ENCODE measurements at regions not wholly inside any gene's neighbourhood (a gene's known extent, or its start where the extent isn't known, plus 50 kb on each side); places are given as distances from the start of the nearest gene placed in this dataset.

- no peak overlapping the region for H2BK5ac ChIP-seq (ENCODE audit: low read depth, low read length)
- no peak for FAIRE-seq
Measured at GRCh38 chr3:76206346-76206745, 421.0 kb upstream of the ZNF717 start.

More at GRCh38 chr3:76206346-76206745, 421.0 kb upstream of the ZNF717 start:
- H3K23ac ChIP-seq (ENCODE audit: insufficient read length) = no peak overlapping the region
- H3K79me2 ChIP-seq (ENCODE audit: control insufficient read depth in 1 of 2, insufficient read depth in 2 of 2, low read length in 2 of 2) = no peaks in the 10 kb centered on the region
- no peak overlapping the region for H2BK12ac ChIP-seq (ENCODE audit: low read depth, low read length)
- CTCF ChIA-PET (ENCODE audit: partially characterized antibody) = no interaction called here
- H3K4me1 ChIP-seq (replicated peaks in 1 of 4; ENCODE audit: control insufficient read depth in 3 of 4, insufficient read depth in 4 of 4, low read length in 3 of 4) = no peaks in the 10 kb centered on the region
- H3K23me2 ChIP-seq (ENCODE audit: low read depth, low read length) = no peaks in the 10 kb centered on the region
- H2AFZ ChIP-seq (ENCODE audit: low read length) = no peak overlapping the region
- POLR2A ChIA-PET (ENCODE audit: partially characterized antibody) = no interaction called here
- TF ChIP-seq PHF8 (conservative IDR thresholded peaks at IDR 0.05; ENCODE audit: low read depth, low read length) (no peak), HDAC2 (IDR thresholded peaks at IDR 0.05; ENCODE audit: borderline replicate concordance in 1 of 2, low read depth in 2 of 2, low read length in 2 of 2) (no peak), HDAC6 (IDR thresholded peaks at IDR 0.05; ENCODE audit: low read depth, low read length) (no peak), EZH2 (IDR thresholded peaks at IDR 0.05; ENCODE audit: low read depth, low read length, severe bottlenecking) (no peak), SIX5 (IDR thresholded peaks at IDR 0.05; ENCODE audit: low read depth, low read length) (no peak), ATF2 (IDR thresholded peaks at IDR 0.05; ENCODE audit: low read length) (no peak), POU5F1 (IDR thresholded peaks at IDR 0.05; ENCODE audit: low read depth, low read length) (no peak), KDM5A (IDR thresholded peaks at IDR 0.05; ENCODE audit: low read length) (no peak), TBP (IDR thresholded peaks at IDR 0.05; ENCODE audit: low read depth, low read length) (no peak)
- H3K14ac ChIP-seq (ENCODE audit: insufficient read length) = no peak overlapping the region
- no peak overlapping the region for H3K56ac ChIP-seq (replicated peaks; ENCODE audit: insufficient read length, low read depth, low read length)
- no peak overlapping the region for H3K18ac ChIP-seq (ENCODE audit: extremely low read depth, low read length)
- H3K27ac ChIP-seq (ENCODE audit: low read depth, low read length) = no peak overlapping the region
- H2BK15ac ChIP-seq (ENCODE audit: low read length) = no peak overlapping the region
- H3K4ac ChIP-seq (replicated peaks; ENCODE audit: insufficient read length, low read depth, low read length) = no peak overlapping the region
- H4K8ac ChIP-seq (ENCODE audit: extremely low read depth, insufficient read depth, low read length) = no peak overlapping the region
- H3K4me3 ChIP-seq (ENCODE audit: extremely low read depth in 1 of 4, insufficient read depth in 2 of 4, low read depth in 3 of 4, low read length in 4 of 4) = no peak overlapping the region
- H3K9me3 ChIP-seq (ENCODE audit: insufficient read depth in 2 of 2, low read depth in 1 of 2, low read length in 1 of 2) = no peaks in the 10 kb centered on the region
- no peaks in the 10 kb centered on the region for H3K36me3 ChIP-seq (ENCODE audit: control insufficient read depth in 2 of 4, insufficient read depth in 4 of 4, low read length in 3 of 4)
- no peak overlapping the region for H3K4me2 ChIP-seq (ENCODE audit: insufficient read depth in 1 of 2, low read depth in 2 of 2, low read length in 2 of 2)
- DNase-seq (ENCODE audit: low read depth in 1 of 2, low spot score in 2 of 2) = no peak
- no peak overlapping the region for H2BK120ac ChIP-seq (replicated peaks; ENCODE audit: low read depth, low read length)
- H4K91ac ChIP-seq (replicated peaks; ENCODE audit: insufficient read length, low read length) = no peak overlapping the region
- no peak overlapping the region for H2AK5ac ChIP-seq (ENCODE audit: low read depth, low read length)
- no peaks in the 10 kb centered on the region for H3K79me1 ChIP-seq (ENCODE audit: low read depth, low read length)
- H4K20me1 ChIP-seq (replicated peaks in 1 of 2; ENCODE audit: control insufficient read depth in 1 of 2, insufficient read depth in 2 of 2, low read length in 2 of 2) = no peaks in the 10 kb centered on the region
- no peak overlapping the region for H2BK20ac ChIP-seq (ENCODE audit: low read length)
- no peak overlapping the region for H3K9ac ChIP-seq (replicated peaks in 1 of 4; ENCODE audit: extremely low read depth in 1 of 4, low read depth in 3 of 4, low read length in 3 of 4)
- H3K27me3 ChIP-seq (replicated peaks in 1 of 4; ENCODE audit: control insufficient read depth in 3 of 4, extremely low read depth in 1 of 4, insufficient read depth in 3 of 4, low read length in 3 of 4) = no peaks in the 10 kb centered on the region; a peak in 1 of 7 replicates
- WGBS, 2 experiments (ENCODE audit: extremely low coverage in 1 of 2, insufficient coverage in 1 of 2, insufficient read length in 1 of 2, insufficient replicate concordance in 2 of 2, low coverage in 1 of 2, low lambda C conversion rate in 2 of 2, missing lambda C conversion rate in 1 of 2) = 88% methylated on average over 3 of the region's 3 CpGs; no CpG with 5 or more reads in 1 of the 2 experiments
- H4K5ac ChIP-seq (ENCODE audit: insufficient read length, low read depth, low read length) = no peak overlapping the region

Data from H1 (cell line).